Effector CD8-positive, alpha-beta T cell (primary cell): ENCODE measurements at regions not wholly inside any gene's neighbourhood (a gene's known extent, or its start where the extent isn't known, plus 50 kb on each side); places are given as distances from the start of the nearest gene placed in this dataset.
"Not testable (repeated sequence)": the region's sequence is repeated elsewhere in the genome, so short reads cannot be mapped to it uniquely, and the experiment has no call there.

ENCODE experiments used
- DNase-seq: peaks from one replicate; lab custom pipeline; 2025; lab: John Stamatoyannopoulos, UW

GRCh38 chr9:135379540-135380267 lies 99.9 kb upstream of the PPP1R26 start:
- DNase-seq = no peak

- DNase-seq = no peak
Measured at GRCh38 chr9:135380311-135380960, 99.1 kb upstream of the PPP1R26 start.

- DNase-seq = no peak
Measured at GRCh38 chr9:135381762-135382310, 97.7 kb upstream of the PPP1R26 start.

- DNase-seq = no peak
Measured at GRCh38 chr9:135384226-135384625, 95.4 kb upstream of the PPP1R26 start.

- not testable (repeated sequence) for DNase-seq
Measured at GRCh38 chr9:135384815-135385405, 94.7 kb upstream of the PPP1R26 start.

GRCh38 chr9:135385793-135386192 lies 93.8 kb upstream of the PPP1R26 start:
- no peak for DNase-seq

GRCh38 chr9:135387976-135388375 lies 91.6 kb upstream of the PPP1R26 start:
- no peak for DNase-seq

- no peak for DNase-seq
Measured at GRCh38 chr9:135388530-135388929, 91.1 kb upstream of the PPP1R26 start.

GRCh38 chr9:135391759-135392158 lies 87.8 kb upstream of the PPP1R26 start:
- DNase-seq = no peak

- no peak for DNase-seq
Measured at GRCh38 chr9:135392511-135392910, 87.1 kb upstream of the PPP1R26 start.

- no peak for DNase-seq
Measured at GRCh38 chr9:135394131-135394530, 85.5 kb upstream of the PPP1R26 start.

GRCh38 chr9:135394699-135395645 lies 84.6 kb upstream of the PPP1R26 start:
- no peak for DNase-seq

GRCh38 chr9:135397142-135397541 lies 82.4 kb upstream of the PPP1R26 start:
- no peak for DNase-seq

- no peak for DNase-seq
Measured at GRCh38 chr9:135399000-135399649, 80.5 kb upstream of the PPP1R26 start.

- DNase-seq = no peak
Measured at GRCh38 chr9:135400496-135400895, 79.1 kb upstream of the PPP1R26 start.

GRCh38 chr9:135401218-135401617 lies 78.4 kb upstream of the PPP1R26 start:
- no peak for DNase-seq

- DNase-seq = no peak
Measured at GRCh38 chr9:135402048-135402738, 77.4 kb upstream of the PPP1R26 start.

- no peak for DNase-seq
Measured at GRCh38 chr9:135402739-135403695, 76.6 kb upstream of the PPP1R26 start.

- no peak for DNase-seq
Measured at GRCh38 chr9:135403733-135404450, 75.7 kb upstream of the PPP1R26 start.
